ENCODE measurements at regions not wholly inside any gene's neighbourhood (a gene's known extent, or its start where the extent isn't known, plus 50 kb on each side); places are given as distances from the start of the nearest gene placed in this dataset.

- BruUV-seq (replicated peaks) = no TSS peak
- no peak for FAIRE-seq
- 57% methylated on average over 3 of the region's 3 CpGs for WGBS (ENCODE audit: insufficient coverage, low coverage, missing lambda C conversion rate)
- ChIA-PET CTCF (ENCODE audit: low intra/inter-chr PET ratio) (no interaction called here), POLR2A (interaction anchor here (0.5 to 0.7 kb wide), 3 partner anchors 8 to 40 kb away, joined by 3 read pairs; no protein-coding TSS in a partner anchor)
- Histone ChIP-seq H3K4me3 (no peak overlapping the region), H3K9me3 (replicated peaks; ENCODE audit: control insufficient read depth, insufficient read depth, low read depth, low read length) (no peaks in the 10 kb centered on the region), H3K9ac (ENCODE audit: insufficient read depth in 1 of 2, low read depth in 2 of 2, low read length in 2 of 2) (no peak overlapping the region), H2AFZ (ENCODE audit: low read depth, low read length) (no peak overlapping the region), H3K36me3 (ENCODE audit: control insufficient read depth, insufficient read depth, low read length) (no peaks in the 10 kb centered on the region), H3K9me1 (ENCODE audit: control insufficient read depth, insufficient read depth, low read length) (no peaks in the 10 kb centered on the region), H3K4me2 (ENCODE audit: insufficient read depth, low read length) (no peak overlapping the region), H3K27me3 (ENCODE audit: control insufficient read depth in 2 of 2, insufficient read depth in 2 of 2, low read length in 2 of 2) (no peaks in the 10 kb centered on the region), H4K20me1 (replicated peaks; ENCODE audit: control insufficient read depth, insufficient read depth, low read length) (no peaks in the 10 kb centered on the region), H3K27ac (ENCODE audit: extremely low read depth, low read depth, low read length) (no peak overlapping the region), H3K4me1 (replicated peaks in 1 of 2; ENCODE audit: control insufficient read depth in 2 of 2, insufficient read depth in 2 of 2, low read length in 2 of 2) (peaks cover 3 to 7% of the 10 kb centered on the region in 2 experiments; a peak in 4 of 5 replicates), H3K79me2 (ENCODE audit: control insufficient read depth, insufficient read depth, low read length) (no peaks in the 10 kb centered on the region)
- in situ Hi-C loops (cut with MboI) = no loop called here
- no peak for DNase-seq (ENCODE audit: extremely low read depth in 1 of 4, low spot score in 3 of 4)
- intact Hi-C loops (cut with micrococcal nuclease) = no loop called here
- ATAC-seq = no peak
- TF ChIP-seq ZBTB11 (CRISPR knock-in tag; IDR thresholded peaks at IDR 0.05) (no peak), ATF7 (IDR thresholded peaks at IDR 0.05) (no peak), SIN3A (IDR thresholded peaks at IDR 0.05; ENCODE audit: borderline replicate concordance in 2 of 2, control insufficient read depth in 1 of 2, low read depth in 2 of 2, low read length in 2 of 2) (no peak), ZNF121 (CRISPR knock-in tag; conservative IDR thresholded peaks at IDR 0.05) (no peak), ZNF280B (CRISPR knock-in tag; IDR thresholded peaks at IDR 0.05) (no peak), HBP1 (CRISPR knock-in tag; IDR thresholded peaks at IDR 0.05) (no peak), MNT (conservative IDR thresholded peaks at IDR 0.05) (no peak), ZFP91 (CRISPR knock-in tag; IDR thresholded peaks at IDR 0.05) (no peak), ETV1 (tag; conservative IDR thresholded peaks at IDR 0.05; ENCODE audit: low read depth) (no peak), NFIC (IDR thresholded peaks at IDR 0.05) (no peak), DDX20 (tag; IDR thresholded peaks at IDR 0.05; ENCODE audit: low read depth) (no peak), RFX7 (CRISPR knock-in tag; IDR thresholded peaks at IDR 0.05) (no peak)
Measured at GRCh38 chr20:23192469-23192868, 106.3 kb upstream of the CD93 start.
